Liver (tissue), 8 donors: ENCODE measurements at regions not wholly inside any gene's neighbourhood (a gene's known extent, or its start where the extent isn't known, plus 50 kb on each side); places are given as distances from the start of the nearest gene placed in this dataset.

Experiments used
- DNase-seq: peaks from one replicate; pipeline ENCODE4 v3.0.0-alpha.2; 2017; ENCODE audit warnings: low spot score
- H3K27ac ChIP-seq, 2 donors: one replicate each; pipeline ENCODE4 v1.7.0; 2013; ENCODE audit warnings: inconsistent platforms in 2 of 2, low read length in 2 of 2, control low read depth in 1 of 2, low read depth in 1 of 2, mild to moderate bottlenecking in 1 of 2
- H3K27me3 ChIP-seq, 4 donors: one replicate each; pipeline versions ENCODE4 v1.6.1 to v1.7.0; 2013; ENCODE audit warnings: low read length in 3 of 4, inconsistent platforms in 1 of 4, mild to moderate bottlenecking in 1 of 4, moderate library complexity in 1 of 4; ENCODE audit not compliant: control insufficient read depth in 4 of 4, insufficient read depth in 4 of 4
- H3K36me3 ChIP-seq, 4 donors: one replicate each; pipeline versions ENCODE4 v1.6.1 to v1.7.0; 2013; ENCODE audit warnings: low read length in 3 of 4, mild to moderate bottlenecking in 3 of 4, low read depth in 1 of 4, moderate library complexity in 1 of 4; ENCODE audit not compliant: control insufficient read depth in 4 of 4, insufficient read depth in 3 of 4
- H3K4me1 ChIP-seq, 4 donors: one replicate each; pipeline versions ENCODE4 v1.6.1 to v1.7.0; 2013; ENCODE audit warnings: low read length in 3 of 4, mild to moderate bottlenecking in 3 of 4, moderate library complexity in 1 of 4; ENCODE audit not compliant: control insufficient read depth in 4 of 4, insufficient read depth in 4 of 4
- H3K4me3 ChIP-seq, 3 donors: one replicate each; pipeline versions ENCODE4 v1.6.1 to v1.7.0; 2013; ENCODE audit warnings: low read length in 3 of 3, control low read depth in 1 of 3, low read depth in 1 of 3, mild to moderate bottlenecking in 1 of 3
- H3K9ac ChIP-seq, 2 donors: one replicate each; pipeline ENCODE4 v1.7.0; 2013; ENCODE audit warnings: low read length in 2 of 2, mild to moderate bottlenecking in 2 of 2, moderate library complexity in 2 of 2, control low read depth in 1 of 2, low read depth in 1 of 2
- H3K9me3 ChIP-seq, 4 donors: one replicate each; pipeline versions ENCODE4 v1.6.1 to v1.7.0; 2013; ENCODE audit warnings: low read length in 3 of 4; ENCODE audit not compliant: control insufficient read depth in 4 of 4
- EGR1 ChIP-seq, 2 donors: IDR thresholded peaks; 2 replicates each; pipeline ENCODE4 v1.6.1; 2016 to 2018; ENCODE audit warnings: antibody characterized with exemption in 2 of 2, low read depth in 2 of 2
- FOXA1 ChIP-seq: IDR thresholded peaks from 2 replicates; pipeline ENCODE4 v1.6.1; 2016; ENCODE audit warnings: antibody characterized with exemption
- FOXA2 ChIP-seq: IDR thresholded peaks from 2 replicates; pipeline ENCODE4 v1.6.1; 2016; ENCODE audit warnings: antibody characterized with exemption
- GABPA ChIP-seq, 2 donors: IDR thresholded peaks in 1 of 2; conservative IDR thresholded peaks in 1 of 2; 2 replicates each; pipeline ENCODE4 v1.6.1; 2016; ENCODE audit warnings: antibody characterized with exemption in 2 of 2, mild to moderate bottlenecking in 1 of 2, moderate library complexity in 1 of 2
- HNF4A ChIP-seq, 2 donors: conservative IDR thresholded peaks; 2 replicates each; pipeline ENCODE4 v1.6.1; 2016; ENCODE audit warnings: antibody characterized with exemption in 2 of 2, mild to moderate bottlenecking in 2 of 2
- HNF4G ChIP-seq: IDR thresholded peaks from 2 replicates; pipeline ENCODE4 v1.6.1; 2016; ENCODE audit warnings: antibody characterized with exemption
- JUND ChIP-seq, 2 donors: IDR thresholded peaks; 2 replicates each; pipeline ENCODE4 v1.6.1; 2016; ENCODE audit warnings: antibody characterized with exemption in 2 of 2
- MAX ChIP-seq: IDR thresholded peaks from 2 replicates; pipeline ENCODE4 v1.6.1; 2016; ENCODE audit warnings: antibody characterized with exemption
- NR2F2 ChIP-seq: IDR thresholded peaks from 2 replicates; pipeline ENCODE4 v1.6.1; 2016; ENCODE audit warnings: antibody characterized with exemption
- RAD21 ChIP-seq, 2 donors: IDR thresholded peaks; 2 replicates each; pipeline ENCODE4 v1.6.1; 2016; ENCODE audit warnings: antibody characterized with exemption in 2 of 2, mild to moderate bottlenecking in 2 of 2
- SP1 ChIP-seq: IDR thresholded peaks from 2 replicates; pipeline ENCODE4 v1.6.1; 2018; ENCODE audit warnings: antibody characterized with exemption, mild to moderate bottlenecking
- TAF1 ChIP-seq: conservative IDR thresholded peaks from 2 replicates; pipeline ENCODE4 v1.6.1; 2016; ENCODE audit warnings: antibody characterized with exemption, mild to moderate bottlenecking
- YY1 ChIP-seq: IDR thresholded peaks from 2 replicates; pipeline ENCODE4 v1.6.1; 2016; ENCODE audit warnings: antibody characterized with exemption, mild to moderate bottlenecking
- WGBS: extraction: QIAGEN DNeasy Blood & Tissue Kit; methylation state at CpG from one replicate; pipeline ENCODE4 v1.1.7; 2013; 5-methylcytosine and 5-hydroxymethylcytosine counted together
- TF ChIP-seq, protein P1 (sequence below): IDR thresholded peaks from 2 replicates; pipeline ENCODE4 v1.6.1; 2016; ENCODE audit warnings: antibody characterized with exemption, mild to moderate bottlenecking
- TF ChIP-seq, protein P2 (sequence below): fragments of 150-350 bp; IDR thresholded peaks from 2 replicates; pipeline ENCODE4 v1.5.1; 2017; ENCODE audit warnings: improper control_type of control experiment, low read depth, low read length; ENCODE audit not compliant: missing input control
- TF ChIP-seq, protein P3 (sequence below): IDR thresholded peaks from 2 replicates; pipeline ENCODE4 v1.6.1; 2016; ENCODE audit warnings: antibody characterized with exemption
- donor health status: healthy.
- donor health status: healthy.
- donor health status: healthy.
- donor health status: healthy.
- donor health status: healthy.

- Histone ChIP-seq H3K9me3 (no peaks in the 10 kb centered on the region), H3K36me3 (no peaks in the 10 kb centered on the region), H3K9ac (no peak overlapping the region), H3K4me1 (no peaks in the 10 kb centered on the region), H3K27me3 (peaks cover 0 to 2% (median 0%) of the 10 kb centered on the region in 4 donors), H3K27ac (no peak overlapping the region), H3K4me3 (no peak overlapping the region)
- 74% methylated on average over 1 of the region's 1 CpG for WGBS
- TF ChIP-seq HNF4G = no peak
- no peak for TF ChIP-seq FOXA2
- no peak for TF ChIP-seq EGR1 (IDR thresholded peaks at IDR 0.05; ENCODE audit: low read depth in 2 of 2)
- TF ChIP-seq MAX = no peak
- no peak for TF ChIP-seq TAF1
- no peak for TF ChIP-seq SP1
- no peak for TF ChIP-seq FOXA1
- TF ChIP-seq, protein P1, sequence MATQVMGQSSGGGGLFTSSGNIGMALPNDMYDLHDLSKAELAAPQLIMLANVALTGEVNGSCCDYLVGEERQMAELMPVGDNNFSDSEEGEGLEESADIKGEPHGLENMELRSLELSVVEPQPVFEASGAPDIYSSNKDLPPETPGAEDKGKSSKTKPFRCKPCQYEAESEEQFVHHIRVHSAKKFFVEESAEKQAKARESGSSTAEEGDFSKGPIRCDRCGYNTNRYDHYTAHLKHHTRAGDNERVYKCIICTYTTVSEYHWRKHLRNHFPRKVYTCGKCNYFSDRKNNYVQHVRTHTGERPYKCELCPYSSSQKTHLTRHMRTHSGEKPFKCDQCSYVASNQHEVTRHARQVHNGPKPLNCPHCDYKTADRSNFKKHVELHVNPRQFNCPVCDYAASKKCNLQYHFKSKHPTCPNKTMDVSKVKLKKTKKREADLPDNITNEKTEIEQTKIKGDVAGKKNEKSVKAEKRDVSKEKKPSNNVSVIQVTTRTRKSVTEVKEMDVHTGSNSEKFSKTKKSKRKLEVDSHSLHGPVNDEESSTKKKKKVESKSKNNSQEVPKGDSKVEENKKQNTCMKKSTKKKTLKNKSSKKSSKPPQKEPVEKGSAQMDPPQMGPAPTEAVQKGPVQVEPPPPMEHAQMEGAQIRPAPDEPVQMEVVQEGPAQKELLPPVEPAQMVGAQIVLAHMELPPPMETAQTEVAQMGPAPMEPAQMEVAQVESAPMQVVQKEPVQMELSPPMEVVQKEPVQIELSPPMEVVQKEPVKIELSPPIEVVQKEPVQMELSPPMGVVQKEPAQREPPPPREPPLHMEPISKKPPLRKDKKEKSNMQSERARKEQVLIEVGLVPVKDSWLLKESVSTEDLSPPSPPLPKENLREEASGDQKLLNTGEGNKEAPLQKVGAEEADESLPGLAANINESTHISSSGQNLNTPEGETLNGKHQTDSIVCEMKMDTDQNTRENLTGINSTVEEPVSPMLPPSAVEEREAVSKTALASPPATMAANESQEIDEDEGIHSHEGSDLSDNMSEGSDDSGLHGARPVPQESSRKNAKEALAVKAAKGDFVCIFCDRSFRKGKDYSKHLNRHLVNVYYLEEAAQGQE = no peak
- DNase-seq = no peak
Measured at GRCh38 chr21:35395728-35396127, 346.6 kb upstream of the RUNX1 start.

DNA sequence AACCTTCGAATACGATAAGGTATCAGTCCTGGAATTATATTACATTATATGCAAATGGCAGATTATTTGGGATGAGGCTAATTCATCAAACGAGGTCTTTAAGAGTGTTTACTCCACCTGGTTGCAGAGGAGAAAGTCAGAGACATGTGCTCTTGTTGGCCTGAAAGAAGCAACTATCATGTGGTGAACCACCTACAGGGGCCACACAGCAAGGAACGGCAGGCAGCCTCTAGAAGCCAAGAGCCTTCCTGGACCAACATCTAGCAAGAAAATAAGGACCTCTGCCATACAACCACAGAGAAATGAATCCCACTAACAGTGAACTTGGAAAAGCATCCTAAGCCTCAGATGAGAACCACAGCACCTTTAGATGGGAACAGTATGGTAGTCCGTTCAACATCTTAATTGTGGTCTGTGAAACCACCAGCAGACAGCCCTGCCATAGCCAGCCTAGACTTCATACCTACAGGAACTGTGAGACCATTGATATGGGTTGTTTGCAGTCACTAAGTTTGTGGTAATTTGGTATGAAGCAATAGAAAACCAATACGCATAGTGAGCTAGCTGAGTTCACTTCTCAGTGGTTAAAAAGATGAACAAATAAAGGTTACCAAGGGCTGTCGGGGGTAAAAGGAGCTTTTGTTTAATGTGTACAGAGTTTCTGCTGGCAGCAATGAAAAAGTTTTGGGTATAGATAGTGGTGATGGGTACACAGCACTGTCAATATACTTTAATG, 345.7 kb upstream of the RUNX1 start:
- no peak for DNase-seq
- WGBS = 71% methylated on average over 7 of the region's 7 CpGs
- no peak overlapping the region for H3K4me3 ChIP-seq
- H3K9ac ChIP-seq = no peak overlapping the region
- no peaks in the 10 kb centered on the region for H3K9me3 ChIP-seq
- H3K4me1 ChIP-seq = no peaks in the 10 kb centered on the region
- H3K27me3 ChIP-seq = peaks cover 0 to 2% (median 0%) of the 10 kb centered on the region in 4 donors
- no peaks in the 10 kb centered on the region for H3K36me3 ChIP-seq
- H3K27ac ChIP-seq = no peak overlapping the region
- TF ChIP-seq SP1 = no peak
- TF ChIP-seq YY1 = no peak

- Histone ChIP-seq H3K27ac (no peak overlapping the region), H3K4me1 (no peaks in the 10 kb centered on the region), H3K27me3 (peaks cover 0 to 2% (median 0%) of the 10 kb centered on the region in 4 donors), H3K9ac (no peak overlapping the region), H3K36me3 (no peaks in the 10 kb centered on the region), H3K9me3 (no peaks in the 10 kb centered on the region), H3K4me3 (no peak overlapping the region)
- 88% methylated on average over 1 of the region's 1 CpG for WGBS
- no peak for DNase-seq
- TF ChIP-seq TAF1 = no peak
- TF ChIP-seq FOXA1 = no peak
- TF ChIP-seq YY1 = no peak
- TF ChIP-seq, protein P1 = no peak
- TF ChIP-seq, protein P2, sequence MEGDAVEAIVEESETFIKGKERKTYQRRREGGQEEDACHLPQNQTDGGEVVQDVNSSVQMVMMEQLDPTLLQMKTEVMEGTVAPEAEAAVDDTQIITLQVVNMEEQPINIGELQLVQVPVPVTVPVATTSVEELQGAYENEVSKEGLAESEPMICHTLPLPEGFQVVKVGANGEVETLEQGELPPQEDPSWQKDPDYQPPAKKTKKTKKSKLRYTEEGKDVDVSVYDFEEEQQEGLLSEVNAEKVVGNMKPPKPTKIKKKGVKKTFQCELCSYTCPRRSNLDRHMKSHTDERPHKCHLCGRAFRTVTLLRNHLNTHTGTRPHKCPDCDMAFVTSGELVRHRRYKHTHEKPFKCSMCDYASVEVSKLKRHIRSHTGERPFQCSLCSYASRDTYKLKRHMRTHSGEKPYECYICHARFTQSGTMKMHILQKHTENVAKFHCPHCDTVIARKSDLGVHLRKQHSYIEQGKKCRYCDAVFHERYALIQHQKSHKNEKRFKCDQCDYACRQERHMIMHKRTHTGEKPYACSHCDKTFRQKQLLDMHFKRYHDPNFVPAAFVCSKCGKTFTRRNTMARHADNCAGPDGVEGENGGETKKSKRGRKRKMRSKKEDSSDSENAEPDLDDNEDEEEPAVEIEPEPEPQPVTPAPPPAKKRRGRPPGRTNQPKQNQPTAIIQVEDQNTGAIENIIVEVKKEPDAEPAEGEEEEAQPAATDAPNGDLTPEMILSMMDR = no peak
- TF ChIP-seq, protein P3, sequence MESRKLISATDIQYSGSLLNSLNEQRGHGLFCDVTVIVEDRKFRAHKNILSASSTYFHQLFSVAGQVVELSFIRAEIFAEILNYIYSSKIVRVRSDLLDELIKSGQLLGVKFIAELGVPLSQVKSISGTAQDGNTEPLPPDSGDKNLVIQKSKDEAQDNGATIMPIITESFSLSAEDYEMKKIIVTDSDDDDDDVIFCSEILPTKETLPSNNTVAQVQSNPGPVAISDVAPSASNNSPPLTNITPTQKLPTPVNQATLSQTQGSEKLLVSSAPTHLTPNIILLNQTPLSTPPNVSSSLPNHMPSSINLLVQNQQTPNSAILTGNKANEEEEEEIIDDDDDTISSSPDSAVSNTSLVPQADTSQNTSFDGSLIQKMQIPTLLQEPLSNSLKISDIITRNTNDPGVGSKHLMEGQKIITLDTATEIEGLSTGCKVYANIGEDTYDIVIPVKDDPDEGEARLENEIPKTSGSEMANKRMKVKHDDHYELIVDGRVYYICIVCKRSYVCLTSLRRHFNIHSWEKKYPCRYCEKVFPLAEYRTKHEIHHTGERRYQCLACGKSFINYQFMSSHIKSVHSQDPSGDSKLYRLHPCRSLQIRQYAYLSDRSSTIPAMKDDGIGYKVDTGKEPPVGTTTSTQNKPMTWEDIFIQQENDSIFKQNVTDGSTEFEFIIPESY = no peak
- no peak for TF ChIP-seq HNF4A (conservative IDR thresholded peaks at IDR 0.05)
- TF ChIP-seq SP1 = no peak
- TF ChIP-seq NR2F2 = no peak
- no peak for TF ChIP-seq RAD21 (IDR thresholded peaks at IDR 0.05)
- TF ChIP-seq GABPA (IDR thresholded peaks at IDR 0.05 in 1 of 2, conservative IDR thresholded peaks at IDR 0.05 in 1 of 2) = no peak
- no peak for TF ChIP-seq JUND (IDR thresholded peaks at IDR 0.05)
- TF ChIP-seq MAX = no peak
Measured at GRCh38 chr21:35394049-35394448, 344.9 kb upstream of the RUNX1 start.
